Stomach (tissue), 8 donors: ENCODE measurements at regions not wholly inside any gene's neighbourhood (a gene's known extent, or its start where the extent isn't known, plus 50 kb on each side); places are given as distances from the start of the nearest gene placed in this dataset.
A peak's percentile ranks its signal among the peaks of the same experiment; 100 is the strongest.

ENCODE experiments used
- DNase-seq, 2 donors: peaks; one replicate each; pipeline versions ENCODE4 v3.0.0 to v3.0.0-alpha.2; 2013 to 2019
- H3K27ac ChIP-seq, 5 donors: fragments of 200-600 bp in 4 of 5; sonication (generic) in 4 of 5; one replicate each; pipeline ENCODE4 v1.5.1; 2013 to 2019; ENCODE audit warnings: mild to moderate bottlenecking in 1 of 5, moderate library complexity in 1 of 5
- H3K27me3 ChIP-seq, 3 donors: fragments of 200-600 bp; sonication (generic); one replicate each; pipeline ENCODE4 v1.5.1; 2017 to 2019; ENCODE audit warnings: mixed run types in 1 of 3
- H3K36me3 ChIP-seq, 4 donors: fragments of 200-600 bp; sonication (generic); 1 replicate in 3 of 4; 2 replicates in 1 of 4; pipeline ENCODE4 v1.5.1; 2016 to 2019
- H3K4me1 ChIP-seq, 4 donors: fragments of 200-600 bp; sonication (generic); one replicate each; pipeline ENCODE4 v1.5.1; 2016 to 2019
- H3K4me3 ChIP-seq, 4 donors: fragments of 200-600 bp; sonication (generic) in 3 of 4; one replicate each; pipeline ENCODE4 v1.5.1; 2016 to 2019; ENCODE audit warnings: mild to moderate bottlenecking in 1 of 4
- H3K9me3 ChIP-seq, 4 donors: fragments of 200-600 bp; sonication (generic); one replicate each; pipeline ENCODE4 v1.5.1; 2016 to 2019
- EP300 ChIP-seq: sonication (generic); formaldehyde crosslinking; IDR thresholded peaks from one replicate; pipeline ENCODE4 v1.6.1; 2017; ENCODE audit warnings: antibody characterized with exemption
- POLR2A ChIP-seq, 4 donors: fragments of 450-650 bp; IDR thresholded peaks; one replicate each; pipeline ENCODE4 v1.6.1; 2016; ENCODE audit warnings: antibody characterized with exemption in 4 of 4, control low read depth in 2 of 4, mild to moderate bottlenecking in 1 of 4, moderate library complexity in 1 of 4
- POLR2AphosphoS5 ChIP-seq, 3 donors: sonication (generic); formaldehyde crosslinking; IDR thresholded peaks; one replicate each; pipeline ENCODE4 v1.6.1; 2016; ENCODE audit warnings: antibody characterized with exemption in 3 of 3
- WGBS, 5 donors: extraction: QIAGEN DNeasy Blood & Tissue Kit in 3 of 5; methylation state at CpG; one replicate each; pipeline versions ENCODE4 v1.1.5 to v1.1.7; 2013 to 2018; 5-methylcytosine and 5-hydroxymethylcytosine counted together
- intact Hi-C: fragments of 100-400 bp; cut with DNase I; formaldehyde crosslinking; loops from one replicate; pipeline ENCODE4 v1.15.1; 2023; ENCODE audit warnings: low total_unique reads
- TF ChIP-seq, protein P1 (sequence below), 7 experiments: fragments of 450-650 bp in 4 of 7; fragments of 200-600 bp in 3 of 7; sonication (generic) in 3 of 7; IDR thresholded peaks; one replicate each; pipeline ENCODE4 v1.5.1; 2016 to 2019; ENCODE audit warnings: antibody characterized with exemption in 7 of 7, control low read depth in 2 of 7, mild to moderate bottlenecking in 1 of 7
- donor health status: healthy with polysubstance abuse.
- donor health status: Bipolar disorder and iron deficiency.
- donor health status: healthy.

- intact Hi-C loops: no loop called here
- DNase-seq: no peak
- TF ChIP-seq POLR2A (IDR thresholded peaks at IDR 0.05) (no peak), EP300 (no peak), POLR2AphosphoS5 (IDR thresholded peaks at IDR 0.05) (no peak)
- TF ChIP-seq, protein P1, sequence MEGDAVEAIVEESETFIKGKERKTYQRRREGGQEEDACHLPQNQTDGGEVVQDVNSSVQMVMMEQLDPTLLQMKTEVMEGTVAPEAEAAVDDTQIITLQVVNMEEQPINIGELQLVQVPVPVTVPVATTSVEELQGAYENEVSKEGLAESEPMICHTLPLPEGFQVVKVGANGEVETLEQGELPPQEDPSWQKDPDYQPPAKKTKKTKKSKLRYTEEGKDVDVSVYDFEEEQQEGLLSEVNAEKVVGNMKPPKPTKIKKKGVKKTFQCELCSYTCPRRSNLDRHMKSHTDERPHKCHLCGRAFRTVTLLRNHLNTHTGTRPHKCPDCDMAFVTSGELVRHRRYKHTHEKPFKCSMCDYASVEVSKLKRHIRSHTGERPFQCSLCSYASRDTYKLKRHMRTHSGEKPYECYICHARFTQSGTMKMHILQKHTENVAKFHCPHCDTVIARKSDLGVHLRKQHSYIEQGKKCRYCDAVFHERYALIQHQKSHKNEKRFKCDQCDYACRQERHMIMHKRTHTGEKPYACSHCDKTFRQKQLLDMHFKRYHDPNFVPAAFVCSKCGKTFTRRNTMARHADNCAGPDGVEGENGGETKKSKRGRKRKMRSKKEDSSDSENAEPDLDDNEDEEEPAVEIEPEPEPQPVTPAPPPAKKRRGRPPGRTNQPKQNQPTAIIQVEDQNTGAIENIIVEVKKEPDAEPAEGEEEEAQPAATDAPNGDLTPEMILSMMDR (IDR thresholded peaks at IDR 0.05): no peak
- Histone ChIP-seq H3K4me1 (no peaks in the 10 kb centered on the region), H3K4me3 (no peak overlapping the region), H3K27ac (no peak overlapping the region), H3K27me3 (peaks cover 0 to 5% (median 0%) of the 10 kb centered on the region in 3 donors), H3K36me3 (no peaks in the 10 kb centered on the region), H3K9me3 (no peaks in the 10 kb centered on the region)
- 51 to 68% (median 59%) methylated on average over 3 of the region's 3 CpGs for WGBS, 5 donors
Measured at GRCh38 chr2:108171657-108172056, 68.1 kb upstream of the SULT1C3 start.

GRCh38 chr2:108182489-108182888 is 57.3 kb upstream of the SULT1C3 start:
- intact Hi-C loops: no loop called here
- TF ChIP-seq, protein P1 (IDR thresholded peaks at IDR 0.05): no peak
- TF ChIP-seq POLR2AphosphoS5 (IDR thresholded peaks at IDR 0.05) (no peak), POLR2A (IDR thresholded peaks at IDR 0.05) (no peak), EP300 (no peak)
- Histone ChIP-seq H3K4me1 (no peaks in the 10 kb centered on the region), H3K4me3 (no peak overlapping the region), H3K36me3 (no peaks in the 10 kb centered on the region), H3K9me3 (no peaks in the 10 kb centered on the region), H3K27ac (no peak overlapping the region), H3K27me3 (no peaks in the 10 kb centered on the region)
- 55 to 66% (median 59%) methylated on average over 7 of the region's 7 CpGs for WGBS, 5 donors
- peak in 1 of 2 donors; percentile 20 for DNase-seq

DNA sequence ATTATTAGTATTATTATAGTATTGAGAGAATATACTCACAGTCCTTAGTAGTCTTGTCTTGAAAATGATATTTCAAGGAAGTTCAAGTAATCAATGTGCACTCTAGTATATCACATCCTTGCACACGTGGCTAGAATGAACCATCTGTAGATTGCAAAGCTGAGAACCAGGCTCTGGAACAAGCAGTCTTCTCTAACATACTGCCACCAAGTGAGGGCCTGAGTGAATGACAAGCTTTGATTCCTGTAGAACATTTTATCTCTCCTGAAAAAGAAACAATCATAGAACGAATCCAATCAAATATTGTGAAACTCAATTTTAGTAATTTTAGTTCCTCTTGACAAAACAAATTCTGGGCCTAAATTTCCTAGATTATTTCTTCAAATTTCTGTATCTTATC is 55.3 kb upstream of the SULT1C3 start:
- Histone ChIP-seq H3K36me3 (no peaks in the 10 kb centered on the region), H3K9me3 (no peaks in the 10 kb centered on the region), H3K4me3 (no peak overlapping the region), H3K27ac (no peak overlapping the region), H3K4me1 (no peaks in the 10 kb centered on the region), H3K27me3 (no peaks in the 10 kb centered on the region)
- TF ChIP-seq, protein P1 (IDR thresholded peaks at IDR 0.05): peak in 1 of 7 experiments; percentile 11
- no peak for TF ChIP-seq POLR2A (IDR thresholded peaks at IDR 0.05)
- TF ChIP-seq POLR2AphosphoS5 (IDR thresholded peaks at IDR 0.05): no peak
- no peak for TF ChIP-seq EP300
- peak in 1 of 2 donors; percentile 28 for DNase-seq
- intact Hi-C loops: no loop called here
- 22 to 39% (median 29%) methylated on average over 2 of the region's 2 CpGs for WGBS, 5 donors

DNA sequence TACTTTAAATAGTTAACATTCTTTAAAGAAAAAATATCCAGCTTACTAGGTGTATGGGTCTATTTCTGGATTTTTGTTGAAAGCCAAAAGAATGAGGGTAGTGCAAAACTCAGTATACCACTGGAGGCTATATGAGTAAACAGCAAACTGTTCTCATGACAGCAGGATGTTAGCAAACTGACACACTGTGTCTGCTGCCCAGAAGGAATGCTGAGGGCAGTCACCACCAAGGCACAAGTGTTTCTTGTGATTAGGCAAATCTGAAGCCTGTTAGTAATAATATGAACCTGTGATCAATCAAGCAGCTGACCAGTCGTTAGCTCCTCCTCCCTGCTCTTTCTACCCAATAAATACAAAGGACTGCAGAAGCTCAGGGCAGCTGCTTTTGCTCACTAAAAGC is 50.5 kb upstream of the SULT1C3 start:
- H3K4me3 ChIP-seq: no peak overlapping the region
- WGBS, 5 donors: 37 to 59% (median 45%) methylated on average over 1 of the region's 1 CpG
- H3K9me3 ChIP-seq: no peaks in the 10 kb centered on the region
- TF ChIP-seq POLR2AphosphoS5 (IDR thresholded peaks at IDR 0.05) (no peak), EP300 (no peak), POLR2A (IDR thresholded peaks at IDR 0.05) (no peak)
- TF ChIP-seq, protein P1 (IDR thresholded peaks at IDR 0.05): no peak
- no peak overlapping the region for H3K27ac ChIP-seq
- H3K36me3 ChIP-seq: no peaks in the 10 kb centered on the region
- peak in 1 of 2 donors; percentile 11 for DNase-seq
- H3K4me1 ChIP-seq: peaks cover 0 to 5% (median 0%) of the 10 kb centered on the region in 4 donors
- no peaks in the 10 kb centered on the region for H3K27me3 ChIP-seq
- intact Hi-C loops: no loop called here
